ENCODE measurements at regions not wholly inside any gene's neighbourhood (a gene's known extent, or its start where the extent isn't known, plus 50 kb on each side); places are given as distances from the start of the nearest gene placed in this dataset.

- no peak for TF ChIP-seq JUND (CRISPR knock-in tag; IDR thresholded peaks at IDR 0.05)
- TF ChIP-seq MTERF4 (CRISPR knock-in tag; IDR thresholded peaks at IDR 0.05): no peak
- no peak for TF ChIP-seq ZNF543 (CRISPR knock-in tag; IDR thresholded peaks at IDR 0.05)
- peak; percentile 71; the same call in 1 of the 2 replicates for TF ChIP-seq RERE (CRISPR knock-in tag; IDR thresholded peaks at IDR 0.05; ENCODE audit: low read depth)
- no peak for TF ChIP-seq SP1 (IDR thresholded peaks at IDR 0.05)
- no peak for TF ChIP-seq SP1 (CRISPR knock-in tag; IDR thresholded peaks at IDR 0.05)
- no peak for TF ChIP-seq ZNF777 (CRISPR knock-in tag; IDR thresholded peaks at IDR 0.05)
- TF ChIP-seq NFRKB (IDR thresholded peaks at IDR 0.05): no peak
- TF ChIP-seq KLF12 (CRISPR knock-in tag; IDR thresholded peaks at IDR 0.05; ENCODE audit: borderline replicate concordance): peak; percentile 18; the same call in 1 of the 2 replicates
- TF ChIP-seq ZNF432 (CRISPR knock-in tag; IDR thresholded peaks at IDR 0.05; ENCODE audit: borderline replicate concordance): no peak
- no peak for TF ChIP-seq ARNT (IDR thresholded peaks at IDR 0.05)
- no peak for TF ChIP-seq ZNF720 (CRISPR knock-in tag; IDR thresholded peaks at IDR 0.05)
- TF ChIP-seq CREB1 (IDR thresholded peaks at IDR 0.05): no peak
- TF ChIP-seq CREB1 (CRISPR knock-in tag; IDR thresholded peaks at IDR 0.05): no peak
- no peak for TF ChIP-seq ZNF501 (CRISPR knock-in tag; IDR thresholded peaks at IDR 0.05)
- no peak for TF ChIP-seq LRRFIP1 (CRISPR knock-in tag; conservative IDR thresholded peaks at IDR 0.05)
- no peak for TF ChIP-seq GTF3A (CRISPR knock-in tag; conservative IDR thresholded peaks at IDR 0.05)
- no peak for TF ChIP-seq HHEX (CRISPR knock-in tag; IDR thresholded peaks at IDR 0.05)
- TF ChIP-seq, protein P1, sequence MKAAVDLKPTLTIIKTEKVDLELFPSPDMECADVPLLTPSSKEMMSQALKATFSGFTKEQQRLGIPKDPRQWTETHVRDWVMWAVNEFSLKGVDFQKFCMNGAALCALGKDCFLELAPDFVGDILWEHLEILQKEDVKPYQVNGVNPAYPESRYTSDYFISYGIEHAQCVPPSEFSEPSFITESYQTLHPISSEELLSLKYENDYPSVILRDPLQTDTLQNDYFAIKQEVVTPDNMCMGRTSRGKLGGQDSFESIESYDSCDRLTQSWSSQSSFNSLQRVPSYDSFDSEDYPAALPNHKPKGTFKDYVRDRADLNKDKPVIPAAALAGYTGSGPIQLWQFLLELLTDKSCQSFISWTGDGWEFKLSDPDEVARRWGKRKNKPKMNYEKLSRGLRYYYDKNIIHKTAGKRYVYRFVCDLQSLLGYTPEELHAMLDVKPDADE (CRISPR knock-in tag; IDR thresholded peaks at IDR 0.05): no peak
Observed at GRCh38 chr6:144647971-144648651, 363.0 kb downstream of the UTRN start (continued).

All from HepG2 (cell line).